ENCODE measurements at regions not wholly inside any gene's neighbourhood (a gene's known extent, or its start where the extent isn't known, plus 50 kb on each side); places are given as distances from the start of the nearest gene placed in this dataset.

DNA sequence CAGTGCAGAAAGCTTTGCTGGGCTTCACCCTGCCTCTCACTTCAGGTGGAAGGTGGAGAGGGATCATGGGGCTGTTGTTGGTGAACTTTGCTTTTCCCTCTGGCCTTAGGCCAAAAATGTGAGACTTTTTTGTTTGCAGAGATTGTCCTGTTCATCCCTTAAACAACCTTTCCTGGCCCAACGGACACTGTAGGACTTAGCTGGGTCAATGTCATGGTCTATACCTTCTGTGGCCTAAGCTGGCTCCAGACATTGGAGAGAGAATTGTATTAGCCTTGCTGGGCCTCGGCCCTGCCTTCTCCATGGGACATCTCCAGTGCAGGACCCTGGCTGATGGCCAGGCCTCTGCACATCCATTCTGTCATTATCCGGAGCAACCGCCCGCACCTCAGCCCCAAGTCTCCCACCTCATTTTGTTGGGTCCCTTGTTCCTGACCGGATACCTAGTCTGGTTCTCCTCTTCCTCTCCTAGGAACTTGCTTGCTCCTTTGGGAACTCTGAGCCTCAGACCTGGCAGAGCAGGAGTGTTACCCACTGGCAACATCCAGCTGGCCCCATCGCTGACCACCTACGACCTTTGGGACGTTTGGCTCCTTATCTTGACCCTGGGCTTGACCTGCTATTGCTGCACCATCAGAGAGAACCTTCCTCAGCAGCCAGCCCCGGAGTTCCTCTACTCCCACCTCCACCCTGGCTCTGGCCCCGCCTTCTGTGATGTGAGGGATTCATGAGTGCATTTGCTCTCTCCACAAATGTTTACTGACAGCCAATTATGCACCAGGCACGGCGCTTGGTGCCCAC, 128.2 kb downstream of the BANF2 start (continued):
- TF ChIP-seq, protein P1, sequence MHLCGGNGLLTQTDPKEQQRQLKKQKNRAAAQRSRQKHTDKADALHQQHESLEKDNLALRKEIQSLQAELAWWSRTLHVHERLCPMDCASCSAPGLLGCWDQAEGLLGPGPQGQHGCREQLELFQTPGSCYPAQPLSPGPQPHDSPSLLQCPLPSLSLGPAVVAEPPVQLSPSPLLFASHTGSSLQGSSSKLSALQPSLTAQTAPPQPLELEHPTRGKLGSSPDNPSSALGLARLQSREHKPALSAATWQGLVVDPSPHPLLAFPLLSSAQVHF (CRISPR knock-in tag; IDR thresholded peaks at IDR 0.05): no peak
- TF ChIP-seq GTF2F1 (IDR thresholded peaks at IDR 0.05; ENCODE audit: low read length) (no peak), SAP130 (CRISPR knock-in tag; IDR thresholded peaks at IDR 0.05; ENCODE audit: low read depth) (no peak), SMAD3 (CRISPR knock-in tag; IDR thresholded peaks at IDR 0.05) (no peak), ADNP (CRISPR knock-in tag; IDR thresholded peaks at IDR 0.05) (no peak), FOXC1 (CRISPR knock-in tag; IDR thresholded peaks at IDR 0.05; ENCODE audit: borderline replicate concordance) (peak; percentile 44; the same call in 1 of the 2 replicates), SALL1 (CRISPR knock-in tag; IDR thresholded peaks at IDR 0.05) (peak; percentile 63; the same call in 1 of the 2 replicates), NKX3-1 (CRISPR knock-in tag; IDR thresholded peaks at IDR 0.05) (peak; percentile 39; the same call in 1 of the 2 replicates), ZNF556 (CRISPR knock-in tag; IDR thresholded peaks at IDR 0.05; ENCODE audit: borderline replicate concordance) (no peak), ZBTB3 (CRISPR knock-in tag; IDR thresholded peaks at IDR 0.05; ENCODE audit: borderline replicate concordance, low read depth) (no peak), SP4 (CRISPR knock-in tag; IDR thresholded peaks at IDR 0.05) (no peak), ZSCAN31 (CRISPR knock-in tag; IDR thresholded peaks at IDR 0.05; ENCODE audit: low read depth) (0 out of 2 replicates have a peak, but pooled peaks have one; percentile 25), ZNF552 (CRISPR knock-in tag; IDR thresholded peaks at IDR 0.05; ENCODE audit: borderline replicate concordance) (no peak), ZFYVE20 (CRISPR knock-in tag; IDR thresholded peaks at IDR 0.05; ENCODE audit: borderline replicate concordance, low read depth) (no peak), FOXK2 (IDR thresholded peaks at IDR 0.05) (no peak), DR1 (CRISPR knock-in tag; IDR thresholded peaks at IDR 0.05) (no peak), RBM39 (IDR thresholded peaks at IDR 0.05; ENCODE audit: low read depth, low read length, poor library complexity, severe bottlenecking) (no peak), POLR2AphosphoS5 (IDR thresholded peaks at IDR 0.05; ENCODE audit: low read depth, low read length) (no peak), ZNF460 (CRISPR knock-in tag; IDR thresholded peaks at IDR 0.05; ENCODE audit: borderline replicate concordance) (no peak), EZH2 (conservative IDR thresholded peaks at IDR 0.05; ENCODE audit: low read depth, low read length) (no peak), ZNF563 (CRISPR knock-in tag; IDR thresholded peaks at IDR 0.05) (no peak)
- TF ChIP-seq, protein P2, sequence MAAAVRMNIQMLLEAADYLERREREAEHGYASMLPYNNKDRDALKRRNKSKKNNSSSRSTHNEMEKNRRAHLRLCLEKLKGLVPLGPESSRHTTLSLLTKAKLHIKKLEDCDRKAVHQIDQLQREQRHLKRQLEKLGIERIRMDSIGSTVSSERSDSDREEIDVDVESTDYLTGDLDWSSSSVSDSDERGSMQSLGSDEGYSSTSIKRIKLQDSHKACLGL (CRISPR knock-in tag; IDR thresholded peaks at IDR 0.05): no peak
- TF ChIP-seq, protein P3, sequence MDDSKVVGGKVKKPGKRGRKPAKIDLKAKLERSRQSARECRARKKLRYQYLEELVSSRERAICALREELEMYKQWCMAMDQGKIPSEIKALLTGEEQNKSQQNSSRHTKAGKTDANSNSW (CRISPR knock-in tag; IDR thresholded peaks at IDR 0.05; ENCODE audit: borderline replicate concordance): no peak
- TF ChIP-seq, protein P4, sequence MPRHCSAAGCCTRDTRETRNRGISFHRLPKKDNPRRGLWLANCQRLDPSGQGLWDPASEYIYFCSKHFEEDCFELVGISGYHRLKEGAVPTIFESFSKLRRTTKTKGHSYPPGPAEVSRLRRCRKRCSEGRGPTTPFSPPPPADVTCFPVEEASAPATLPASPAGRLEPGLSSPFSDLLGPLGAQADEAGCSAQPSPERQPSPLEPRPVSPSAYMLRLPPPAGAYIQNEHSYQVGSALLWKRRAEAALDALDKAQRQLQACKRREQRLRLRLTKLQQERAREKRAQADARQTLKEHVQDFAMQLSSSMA (CRISPR knock-in tag; IDR thresholded peaks at IDR 0.05): no peak
- TF ChIP-seq, protein P5, sequence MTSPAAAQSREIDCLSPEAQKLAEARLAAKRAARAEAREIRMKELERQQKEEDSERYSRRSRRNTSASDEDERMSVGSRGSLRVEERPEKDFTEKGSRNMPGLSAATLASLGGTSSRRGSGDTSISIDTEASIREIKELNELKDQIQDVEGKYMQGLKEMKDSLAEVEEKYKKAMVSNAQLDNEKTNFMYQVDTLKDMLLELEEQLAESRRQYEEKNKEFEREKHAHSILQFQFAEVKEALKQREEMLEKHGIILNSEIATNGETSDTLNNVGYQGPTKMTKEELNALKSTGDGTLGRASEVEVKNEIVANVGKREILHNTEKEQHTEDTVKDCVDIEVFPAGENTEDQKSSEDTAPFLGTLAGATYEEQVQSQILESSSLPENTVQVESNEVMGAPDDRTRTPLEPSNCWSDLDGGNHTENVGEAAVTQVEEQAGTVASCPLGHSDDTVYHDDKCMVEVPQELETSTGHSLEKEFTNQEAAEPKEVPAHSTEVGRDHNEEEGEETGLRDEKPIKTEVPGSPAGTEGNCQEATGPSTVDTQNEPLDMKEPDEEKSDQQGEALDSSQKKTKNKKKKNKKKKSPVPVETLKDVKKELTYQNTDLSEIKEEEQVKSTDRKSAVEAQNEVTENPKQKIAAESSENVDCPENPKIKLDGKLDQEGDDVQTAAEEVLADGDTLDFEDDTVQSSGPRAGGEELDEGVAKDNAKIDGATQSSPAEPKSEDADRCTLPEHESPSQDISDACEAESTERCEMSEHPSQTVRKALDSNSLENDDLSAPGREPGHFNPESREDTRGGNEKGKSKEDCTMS (CRISPR knock-in tag; conservative IDR thresholded peaks at IDR 0.05): no peak

Measured in HepG2 (cell line).